Brain microvascular endothelial cell (primary cell): ENCODE measurements at regions not wholly inside any gene's neighbourhood (a gene's known extent, or its start where the extent isn't known, plus 50 kb on each side); places are given as distances from the start of the nearest gene placed in this dataset.

Experiments
- DNase-seq: peaks from one replicate; pipeline ENCODE4 v3.0.0-alpha.2; 2020
- H3K27ac ChIP-seq: fragments of 250-450 bp; sonication (Bioruptor Pico); 2 replicates; pipeline ENCODE4 v1.5.1; 2020; ENCODE audit warnings: mild to moderate bottlenecking, moderate library complexity
- H3K27me3 ChIP-seq: fragments of 250-450 bp; sonication (Bioruptor Pico); replicated peaks from 2 replicates; pipeline ENCODE4 v1.5.1; 2020; ENCODE audit warnings: mild to moderate bottlenecking
- H3K36me3 ChIP-seq: fragments of 250-450 bp; sonication (Bioruptor Pico); replicated peaks from 2 replicates; pipeline ENCODE4 v1.5.1; 2020; ENCODE audit warnings: mild to moderate bottlenecking
- H3K4me3 ChIP-seq: 2 replicates; pipeline ENCODE4 v1.5.1; 2011; ENCODE audit warnings: low read depth, mild to moderate bottlenecking, control low read depth, low read length, moderate library complexity
- in situ Hi-C: cut with HindIII; loops from 2 replicates; pipeline ENCODE4 v1.10.0; 2017; ENCODE audit warnings: low sequenced_read_pairs, low pct_ligation_motif_present
- TF ChIP-seq, protein P1 (sequence below): IDR thresholded peaks from 2 replicates; pipeline ENCODE4 v1.5.1; 2011; ENCODE audit warnings: low read depth, mild to moderate bottlenecking, moderate library complexity, low read length, control low read depth, inconsistent platforms; ENCODE audit errors: missing control alignments

- in situ Hi-C loops = no loop called here
Measured at GRCh38 chrX:13493659-13494058, 75.7 kb upstream of the EGFL6 start.

DNA sequence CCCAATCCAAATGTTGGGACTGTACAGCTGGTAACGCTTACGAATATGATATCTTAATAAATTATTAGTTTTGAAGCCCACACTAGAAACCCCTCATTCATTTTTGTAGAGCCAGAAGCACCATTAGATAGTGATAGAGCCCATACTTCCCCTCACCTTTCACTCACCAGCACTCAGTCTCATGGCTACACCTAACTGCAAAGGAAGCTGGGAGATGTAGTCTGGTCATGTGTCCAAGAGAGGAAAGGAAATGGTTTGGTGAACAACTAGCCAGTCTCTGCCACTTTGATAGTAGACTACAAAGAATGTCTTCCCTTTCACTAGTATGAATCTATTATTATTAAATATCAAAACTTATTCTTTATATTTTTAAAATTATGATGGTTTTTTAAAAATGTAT is 77.1 kb upstream of the EGFL6 start:
- in situ Hi-C loops = no loop called here
- H3K4me3 ChIP-seq = no peak overlapping the region
- TF ChIP-seq, protein P1, sequence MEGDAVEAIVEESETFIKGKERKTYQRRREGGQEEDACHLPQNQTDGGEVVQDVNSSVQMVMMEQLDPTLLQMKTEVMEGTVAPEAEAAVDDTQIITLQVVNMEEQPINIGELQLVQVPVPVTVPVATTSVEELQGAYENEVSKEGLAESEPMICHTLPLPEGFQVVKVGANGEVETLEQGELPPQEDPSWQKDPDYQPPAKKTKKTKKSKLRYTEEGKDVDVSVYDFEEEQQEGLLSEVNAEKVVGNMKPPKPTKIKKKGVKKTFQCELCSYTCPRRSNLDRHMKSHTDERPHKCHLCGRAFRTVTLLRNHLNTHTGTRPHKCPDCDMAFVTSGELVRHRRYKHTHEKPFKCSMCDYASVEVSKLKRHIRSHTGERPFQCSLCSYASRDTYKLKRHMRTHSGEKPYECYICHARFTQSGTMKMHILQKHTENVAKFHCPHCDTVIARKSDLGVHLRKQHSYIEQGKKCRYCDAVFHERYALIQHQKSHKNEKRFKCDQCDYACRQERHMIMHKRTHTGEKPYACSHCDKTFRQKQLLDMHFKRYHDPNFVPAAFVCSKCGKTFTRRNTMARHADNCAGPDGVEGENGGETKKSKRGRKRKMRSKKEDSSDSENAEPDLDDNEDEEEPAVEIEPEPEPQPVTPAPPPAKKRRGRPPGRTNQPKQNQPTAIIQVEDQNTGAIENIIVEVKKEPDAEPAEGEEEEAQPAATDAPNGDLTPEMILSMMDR = no peak
- H3K27me3 ChIP-seq = no peaks in the 10 kb centered on the region
- H3K27ac ChIP-seq = no peak overlapping the region
- no peak for DNase-seq
- H3K36me3 ChIP-seq = no peaks in the 10 kb centered on the region

More at GRCh38 chrX:13493659-13494058, 75.7 kb upstream of the EGFL6 start:
- Histone ChIP-seq H3K4me3 (no peak overlapping the region), H3K27ac (no peak overlapping the region), H3K36me3 (no peaks in the 10 kb centered on the region), H3K27me3 (no peaks in the 10 kb centered on the region)
- no peak for DNase-seq
- TF ChIP-seq, protein P1 = no peak

GRCh38 chrX:13491061-13491460 is 78.3 kb upstream of the EGFL6 start:
- TF ChIP-seq, protein P1 = no peak
- no peaks in the 10 kb centered on the region for H3K36me3 ChIP-seq
- H3K27me3 ChIP-seq = no peaks in the 10 kb centered on the region
- in situ Hi-C loops = no loop called here
- DNase-seq = no peak
- no peak overlapping the region for H3K27ac ChIP-seq
- H3K4me3 ChIP-seq = no peak overlapping the region

DNA sequence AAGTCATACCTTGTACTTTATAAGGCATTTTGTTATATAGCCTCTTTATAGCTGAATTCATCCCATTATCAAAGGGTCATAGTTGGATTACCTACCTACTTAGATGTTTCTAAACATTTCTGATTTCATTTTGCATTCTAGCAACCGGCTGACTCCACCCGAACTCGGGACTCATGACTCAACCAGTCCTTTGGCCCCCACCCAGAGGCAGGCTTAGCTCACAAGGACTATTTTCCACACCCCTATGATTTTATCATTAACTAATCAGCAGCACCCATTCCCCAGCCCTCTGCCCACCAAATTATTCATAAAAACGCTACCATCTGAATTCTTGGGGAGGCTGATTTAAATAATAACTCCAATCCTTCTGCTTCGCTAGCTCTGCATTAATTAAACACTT is 79.9 kb upstream of the EGFL6 start:
- Histone ChIP-seq H3K4me3 (no peak overlapping the region), H3K27me3 (no peaks in the 10 kb centered on the region), H3K27ac (peak overlapping the region; percentile 94), H3K36me3 (no peaks in the 10 kb centered on the region)
- in situ Hi-C loops = no loop called here
- TF ChIP-seq, protein P1 = no peak
- peak; percentile 70 for DNase-seq

GRCh38 chrX:13487731-13488505 is 81.5 kb upstream of the EGFL6 start:
- TF ChIP-seq, protein P1 = peak; percentile 60
- in situ Hi-C loops = no loop called here
- H3K36me3 ChIP-seq = no peaks in the 10 kb centered on the region
- no peaks in the 10 kb centered on the region for H3K27me3 ChIP-seq
- peak overlapping the region; percentile 94 for H3K27ac ChIP-seq
- H3K4me3 ChIP-seq = no peak overlapping the region
- peak; percentile 77 for DNase-seq

DNA sequence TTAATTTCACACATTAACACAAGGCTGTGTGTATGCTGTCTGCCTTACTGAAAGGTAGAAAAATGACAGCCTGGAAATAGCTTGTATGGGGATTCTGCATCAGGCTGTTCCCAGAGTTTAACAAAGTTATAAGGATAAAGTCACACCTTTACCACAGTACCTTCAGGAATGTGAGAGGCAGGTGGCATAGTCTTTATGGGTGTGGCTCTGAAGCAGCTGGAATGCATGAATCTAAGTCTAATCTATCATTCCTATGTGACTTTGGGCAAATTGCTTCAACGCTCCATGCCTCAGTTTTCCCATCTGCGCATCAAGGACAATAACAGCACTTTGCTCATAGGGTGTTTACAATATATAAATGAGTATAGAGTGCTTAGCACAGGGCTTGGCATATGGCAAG is 84.2 kb upstream of the EGFL6 start:
- Histone ChIP-seq H3K36me3 (no peaks in the 10 kb centered on the region), H3K4me3 (no peak overlapping the region), H3K27me3 (no peaks in the 10 kb centered on the region), H3K27ac (no peak overlapping the region)
- TF ChIP-seq, protein P1 = no peak
- in situ Hi-C loops = no loop called here
- DNase-seq = no peak
